Testis (tissue), 2 donors: ENCODE measurements at regions not wholly inside any gene's neighbourhood (a gene's known extent, or its start where the extent isn't known, plus 50 kb on each side); places are given as distances from the start of the nearest gene placed in this dataset.

ENCODE experiments used
- DNase-seq: peaks from one replicate; pipeline ENCODE4 v3.0.0-alpha.2; 2019
- H3K27ac ChIP-seq, 2 donors: fragments of 200-600 bp; sonication (generic); one replicate each; pipeline ENCODE4 v1.5.1; 2019
- H3K27me3 ChIP-seq: fragments of 200-600 bp; sonication (generic); one replicate; pipeline ENCODE4 v1.5.1; 2019
- H3K36me3 ChIP-seq: fragments of 200-600 bp; sonication (generic); one replicate; pipeline ENCODE4 v1.5.1; 2017; ENCODE audit warnings: low read depth; ENCODE audit errors: missing control alignments
- H3K4me1 ChIP-seq: fragments of 200-600 bp; sonication (generic); one replicate; pipeline ENCODE4 v1.5.1; 2019
- H3K4me3 ChIP-seq, 2 donors: fragments of 200-600 bp; sonication (generic); one replicate each; pipeline ENCODE4 v1.5.1; 2017 to 2019
- H3K9me3 ChIP-seq: fragments of 200-600 bp; sonication (generic); one replicate; pipeline ENCODE4 v1.5.1; 2017
- CTCF ChIP-seq, 3 experiments: fragments of 450-650 bp in 2 of 3; fragments of 200-600 bp in 1 of 3; sonication (generic) in 1 of 3; IDR thresholded peaks; one replicate each; pipeline ENCODE4 v1.5.1; 2016 to 2019; ENCODE audit warnings: antibody characterized with exemption in 3 of 3, mild to moderate bottlenecking in 2 of 3, moderate library complexity in 1 of 3
- POLR2A ChIP-seq: fragments of 450-650 bp; IDR thresholded peaks from one replicate; pipeline ENCODE4 v1.6.1; 2017; ENCODE audit warnings: antibody characterized with exemption, mild to moderate bottlenecking, moderate library complexity
- WGBS, 2 donors: methylation state at CpG; one replicate each; pipeline ENCODE4 v1.1.5; 2018; 5-methylcytosine and 5-hydroxymethylcytosine counted together
- intact Hi-C: fragments of 100-400 bp; cut with DNase I; formaldehyde crosslinking; loops from one replicate; pipeline ENCODE4 v1.15.1; 2023; ENCODE audit warnings: low total_unique reads

GRCh38 chr18:51621113-51621863 is 423.8 kb upstream of the MEX3C start:
- Histone ChIP-seq H3K27ac (no peak overlapping the region), H3K27me3 (no peaks in the 10 kb centered on the region), H3K4me3 (no peak overlapping the region), H3K36me3 (no peaks in the 10 kb centered on the region), H3K9me3 (no peaks in the 10 kb centered on the region), H3K4me1 (no peaks in the 10 kb centered on the region)
- intact Hi-C loops: no loop called here
- peak; percentile 80 for DNase-seq
- peak; percentile 22 to 62 (median 39) for TF ChIP-seq CTCF (IDR thresholded peaks at IDR 0.05)
- TF ChIP-seq POLR2A: no peak
- WGBS, 2 donors: 41 to 45% methylated on average over 14 of the region's 14 CpGs

- Histone ChIP-seq H3K36me3 (no peaks in the 10 kb centered on the region), H3K9me3 (no peaks in the 10 kb centered on the region), H3K4me3 (no peak overlapping the region), H3K27ac (no peak overlapping the region), H3K4me1 (no peaks in the 10 kb centered on the region), H3K27me3 (no peaks in the 10 kb centered on the region)
- intact Hi-C loops: no loop called here
- 59 to 65% methylated on average over 5 of the region's 5 CpGs for WGBS, 2 donors
- no peak for TF ChIP-seq POLR2A
- no peak for TF ChIP-seq CTCF (IDR thresholded peaks at IDR 0.05)
- DNase-seq: no peak
These were observed 424.3 kb upstream of the MEX3C start for GRCh38 chr18:51621864-51622160.

GRCh38 chr18:51622702-51623101 is 425.2 kb upstream of the MEX3C start:
- TF ChIP-seq CTCF (IDR thresholded peaks at IDR 0.05) (no peak), POLR2A (no peak)
- 34% methylated on average over 6 of the region's 6 CpGs for whole genome bisulfite sequencing, 2 donors

GRCh38 chr18:51623653-51624052 is 426.2 kb upstream of the MEX3C start:
- intact Hi-C loops: no loop called here
- no peak for DNase-seq
- 53 to 64% methylated on average over 1 of the region's 1 CpG for WGBS, 2 donors

More at GRCh38 chr18:51622702-51623101, 425.2 kb upstream of the MEX3C start:
- Histone ChIP-seq H3K4me3 (no peak overlapping the region), H3K27ac (no peak overlapping the region), H3K27me3 (no peaks in the 10 kb centered on the region), H3K4me1 (no peaks in the 10 kb centered on the region), H3K9me3 (no peaks in the 10 kb centered on the region), H3K36me3 (no peaks in the 10 kb centered on the region)
- DNase-seq: no peak
- intact Hi-C loops: no loop called here

More at GRCh38 chr18:51623653-51624052, 426.2 kb upstream of the MEX3C start:
- H3K4me1 ChIP-seq: no peaks in the 10 kb centered on the region
- H3K27me3 ChIP-seq: no peaks in the 10 kb centered on the region
- no peak overlapping the region for H3K27ac ChIP-seq
- no peak for TF ChIP-seq POLR2A
- TF ChIP-seq CTCF (IDR thresholded peaks at IDR 0.05): no peak
- no peaks in the 10 kb centered on the region for H3K36me3 ChIP-seq
- no peaks in the 10 kb centered on the region for H3K9me3 ChIP-seq
- no peak overlapping the region for H3K4me3 ChIP-seq
